IPS-18c (cell line): ENCODE measurements at regions not wholly inside any gene's neighbourhood (a gene's known extent, or its start where the extent isn't known, plus 50 kb on each side); places are given as distances from the start of the nearest gene placed in this dataset.
"Not testable (repeated sequence)": the region's sequence is repeated elsewhere in the genome, so short reads cannot be mapped to it uniquely, and the experiment has no call there.

Experiments used
- H3K4me3 ChIP-seq: 2 replicates; pipeline ENCODE4 v1.7.0; 2013; ENCODE audit warnings: low read depth, mild to moderate bottlenecking, low read length, moderate library complexity; ENCODE audit not compliant: insufficient read depth
- H3K9me3 ChIP-seq: one replicate; pipeline ENCODE4 v1.6.1; 2013; ENCODE audit warnings: mild to moderate bottlenecking, low read length, moderate library complexity; ENCODE audit not compliant: control insufficient read depth, insufficient read depth

DNA sequence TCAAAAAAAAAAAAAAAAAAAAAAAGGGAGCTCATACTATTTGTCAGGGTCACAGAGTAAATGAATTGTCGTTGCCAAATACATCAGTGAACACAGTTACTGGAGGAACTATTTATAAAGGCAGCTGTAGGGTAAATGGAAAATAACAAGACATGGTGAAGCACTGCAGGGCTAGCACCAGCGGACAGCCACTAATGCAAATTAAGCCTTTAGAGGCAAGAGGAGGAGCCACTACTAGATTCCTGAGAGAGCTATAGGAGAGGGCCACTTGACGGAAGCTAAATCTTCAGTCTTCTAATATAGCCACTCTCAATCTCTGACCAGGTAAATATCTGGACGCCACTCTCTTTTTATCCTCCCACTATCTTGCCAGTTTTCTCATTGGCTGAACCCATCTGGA, 801.2 kb upstream of the GOT2 start:
- no peaks in the 10 kb centered on the region for H3K9me3 ChIP-seq
- no peak overlapping the region for H3K4me3 ChIP-seq

DNA sequence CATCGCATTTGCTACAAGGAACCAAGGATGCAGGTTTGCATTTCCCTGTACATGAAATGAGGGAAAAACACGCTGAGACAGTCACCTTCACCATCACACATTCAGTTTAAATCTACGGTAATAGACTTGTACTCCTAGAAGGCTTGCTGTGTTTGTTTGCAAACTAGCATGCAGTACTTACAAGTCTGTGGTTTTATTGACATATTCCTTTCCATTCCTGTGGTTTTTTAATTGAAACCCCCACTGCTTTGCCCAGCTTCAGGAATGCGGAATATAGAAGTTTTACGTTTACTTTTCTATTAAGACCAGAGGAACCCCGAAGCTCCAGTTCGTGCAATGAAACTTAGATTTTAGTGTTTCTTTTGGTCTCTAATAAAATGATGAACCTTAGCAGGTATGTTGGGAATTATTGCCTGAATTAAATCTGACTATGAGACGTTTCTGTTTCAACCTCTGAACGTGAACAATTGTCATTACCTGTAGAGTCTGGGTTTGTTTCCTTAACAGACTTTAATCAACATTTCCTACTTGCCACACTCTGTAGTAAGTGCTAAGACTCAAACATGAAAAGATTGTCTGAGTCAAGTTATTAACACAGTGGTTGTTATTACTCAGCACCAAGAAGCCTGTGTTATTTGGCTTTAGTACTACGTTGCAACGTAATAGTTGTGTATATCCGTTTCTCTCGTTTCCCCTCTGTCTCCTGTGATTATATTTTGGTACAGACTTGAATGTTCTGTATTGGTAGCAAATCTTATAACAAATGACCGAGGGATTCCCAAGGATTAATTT, 793.3 kb upstream of the GOT2 start:
- H3K9me3 ChIP-seq: no peaks in the 10 kb centered on the region
- H3K4me3 ChIP-seq: no peak overlapping the region

DNA sequence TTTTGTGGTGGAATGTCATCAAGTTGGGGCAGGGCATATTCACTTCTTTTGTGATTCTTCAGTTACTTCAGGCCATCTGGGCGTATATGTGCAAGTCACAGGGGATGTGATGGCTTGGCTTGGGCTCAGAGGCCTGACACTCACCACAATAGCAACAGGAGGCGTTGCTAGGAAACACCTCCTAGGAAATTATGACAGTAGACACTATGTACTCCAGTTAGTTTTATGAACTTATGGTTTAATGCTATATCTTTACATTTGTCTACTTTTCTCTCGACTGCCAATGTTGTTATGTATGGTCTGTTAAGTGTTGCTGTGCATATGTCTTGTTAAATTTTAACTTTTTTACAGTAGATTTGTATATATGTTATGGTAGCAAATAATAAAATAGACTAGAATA, 788.7 kb upstream of the GOT2 start:
- H3K9me3 ChIP-seq: no peaks in the 10 kb centered on the region
- H3K4me3 ChIP-seq: no peak overlapping the region

DNA sequence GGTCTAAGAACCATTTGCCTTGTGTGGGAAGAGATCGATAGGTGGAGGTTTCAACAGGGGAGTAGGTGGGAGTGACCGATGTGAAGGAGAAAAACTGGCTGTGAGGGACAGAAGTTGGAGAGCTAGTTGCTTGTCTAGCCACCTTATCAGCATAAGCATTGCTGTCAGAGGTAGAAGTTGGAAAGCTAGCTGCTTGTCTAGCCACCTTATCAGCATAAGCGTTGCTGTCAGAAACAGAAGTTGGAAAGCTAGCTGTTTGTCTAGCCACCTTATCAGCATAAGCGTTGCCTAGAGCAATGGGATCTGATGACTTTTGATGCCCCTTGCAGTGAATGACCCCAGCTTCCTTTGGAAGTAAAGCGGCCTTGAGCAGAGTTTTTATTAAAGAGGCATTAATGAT, 784.6 kb upstream of the GOT2 start:
- not testable (repeated sequence) for H3K4me3 ChIP-seq, H3K9me3 ChIP-seq

DNA sequence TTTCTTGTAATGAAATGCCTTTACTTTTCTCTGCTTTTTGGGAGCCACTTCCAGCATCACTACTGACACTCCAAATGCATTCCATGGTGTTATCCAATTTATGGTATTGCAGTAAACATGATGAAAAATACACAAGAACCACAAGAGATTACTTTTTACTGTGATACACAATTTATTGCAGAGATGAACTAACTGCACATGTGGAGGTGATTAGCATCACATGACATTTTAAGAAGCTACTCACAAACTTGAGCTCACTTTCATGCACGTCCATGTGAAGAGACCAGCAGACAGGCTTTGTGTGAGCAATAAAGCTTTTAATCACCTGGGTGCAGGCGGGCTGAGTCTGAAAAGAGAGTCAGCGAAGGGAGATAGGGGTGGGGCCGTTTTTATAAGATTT, 780.5 kb upstream of the GOT2 start:
- no peaks in the 10 kb centered on the region for H3K9me3 ChIP-seq
- H3K4me3 ChIP-seq: no peak overlapping the region

DNA sequence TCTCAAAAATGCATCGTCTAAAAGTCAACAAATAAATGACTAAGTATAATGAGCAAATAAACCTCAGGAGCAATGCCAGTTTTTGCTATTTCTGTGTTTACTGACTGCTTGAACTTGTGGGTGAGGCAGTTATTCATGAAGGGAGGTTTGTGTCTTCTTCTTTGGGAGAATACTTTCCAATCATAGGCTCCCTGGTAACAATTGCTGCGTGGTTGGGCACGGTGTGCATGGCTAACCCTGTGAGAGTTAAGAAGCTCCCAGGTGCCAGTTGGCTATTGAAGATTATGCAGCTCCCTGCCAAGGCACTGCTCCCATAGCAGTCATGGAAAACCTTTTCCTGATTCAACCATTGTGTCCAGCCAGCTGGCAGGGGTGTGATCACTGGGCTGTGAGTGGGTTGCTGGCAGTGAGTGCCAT, 775.9 kb upstream of the GOT2 start:
- H3K4me3 ChIP-seq: no peak overlapping the region

DNA sequence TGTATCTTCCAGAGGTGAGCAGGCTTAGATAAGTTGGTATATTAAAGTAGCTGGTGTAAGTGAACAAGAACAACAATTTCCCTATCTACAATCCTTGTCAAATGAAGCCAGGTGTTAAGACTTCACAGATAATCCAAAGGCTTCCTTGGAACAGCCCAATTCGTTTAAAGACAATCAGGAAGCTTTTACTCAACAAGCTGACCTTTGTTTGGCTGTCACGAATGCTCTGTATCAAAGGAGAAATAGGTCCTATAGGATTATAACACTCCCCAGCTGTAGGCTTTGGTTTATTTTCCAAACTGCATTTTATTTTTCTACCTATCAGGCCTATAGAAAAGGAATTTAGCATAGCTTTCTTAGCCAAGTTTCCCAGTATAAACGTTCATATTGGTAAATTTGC, 766.5 kb upstream of the GOT2 start:
- Histone ChIP-seq H3K4me3 (no peak overlapping the region), H3K9me3 (no peaks in the 10 kb centered on the region)

More for the DNA sequence above, 775.9 kb upstream of the GOT2 start:
- no peaks in the 10 kb centered on the region for H3K9me3 ChIP-seq

DNA sequence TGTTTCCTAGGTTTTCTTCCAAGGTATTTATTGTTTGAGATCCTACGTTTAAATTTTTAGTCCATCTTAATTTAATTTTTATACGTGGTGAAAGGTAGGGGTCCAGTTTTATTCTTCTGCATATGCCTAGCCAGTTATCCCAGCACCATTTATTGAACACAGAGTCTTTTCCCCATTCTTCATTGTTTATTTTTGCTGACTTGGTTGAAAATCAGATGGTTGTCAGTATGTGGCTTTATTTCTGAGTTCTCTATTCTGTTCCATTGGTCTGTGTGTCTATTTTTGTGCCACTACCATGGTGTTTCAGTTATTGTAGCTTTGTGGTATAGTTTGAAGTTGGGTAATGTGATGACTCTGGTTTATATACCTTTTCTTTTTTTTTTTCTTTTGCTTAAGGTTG, 753.0 kb upstream of the GOT2 start:
- H3K4me3 ChIP-seq: no peak overlapping the region
- H3K9me3 ChIP-seq: no peaks in the 10 kb centered on the region

DNA sequence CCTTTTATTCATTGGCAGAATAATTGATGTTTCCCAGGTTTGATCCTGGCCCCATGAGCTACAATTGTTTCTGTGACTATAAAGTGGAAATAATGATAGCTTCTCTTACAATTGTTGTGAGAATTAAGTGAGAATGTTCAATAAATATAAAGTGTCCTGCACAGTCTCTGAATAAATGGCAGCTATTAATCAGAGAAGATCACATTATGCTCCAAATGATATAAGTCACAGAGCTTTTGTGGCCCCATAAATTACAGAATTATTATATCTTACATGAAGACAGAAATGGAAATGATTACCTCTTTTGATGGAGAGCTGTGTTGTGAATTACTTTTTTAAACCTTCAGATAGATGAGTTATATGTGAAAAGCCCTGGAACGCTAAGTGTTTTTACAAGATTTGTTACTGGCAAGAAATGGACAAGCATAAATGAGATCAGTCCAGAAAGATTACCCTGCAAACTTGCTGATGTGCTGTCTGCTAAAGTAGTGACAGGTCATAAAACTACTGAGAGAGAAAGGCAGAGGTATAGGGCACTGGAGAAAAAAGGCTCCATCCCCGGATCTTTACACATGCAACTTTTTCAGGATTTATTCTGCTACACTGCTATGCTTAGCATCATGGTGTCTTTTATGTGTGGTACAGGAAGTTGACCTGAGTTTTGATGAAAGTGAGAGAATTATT, 750.9 kb upstream of the GOT2 start:
- no peak overlapping the region for H3K4me3 ChIP-seq
- no peaks in the 10 kb centered on the region for H3K9me3 ChIP-seq

DNA sequence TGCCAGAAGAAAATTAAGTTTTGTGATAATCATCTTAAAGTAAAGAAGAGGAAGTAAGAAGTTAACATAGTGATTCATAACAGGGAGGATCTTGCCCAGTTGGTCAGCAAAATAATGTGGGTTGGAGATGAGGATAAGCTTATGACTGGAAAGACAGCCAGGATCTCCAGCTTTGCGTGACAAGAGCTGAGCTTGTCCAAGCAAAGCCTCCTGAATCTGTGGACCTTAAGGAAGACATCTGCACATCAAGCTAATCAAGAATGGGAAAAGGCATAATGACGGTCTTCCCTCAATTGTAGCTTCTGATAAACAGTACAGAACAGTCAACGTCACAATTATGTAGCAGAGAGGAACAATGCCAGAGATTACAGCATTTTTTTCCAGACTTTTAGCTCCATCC, 744.7 kb upstream of the GOT2 start:
- Histone ChIP-seq H3K4me3 (no peak overlapping the region), H3K9me3 (no peaks in the 10 kb centered on the region)

DNA sequence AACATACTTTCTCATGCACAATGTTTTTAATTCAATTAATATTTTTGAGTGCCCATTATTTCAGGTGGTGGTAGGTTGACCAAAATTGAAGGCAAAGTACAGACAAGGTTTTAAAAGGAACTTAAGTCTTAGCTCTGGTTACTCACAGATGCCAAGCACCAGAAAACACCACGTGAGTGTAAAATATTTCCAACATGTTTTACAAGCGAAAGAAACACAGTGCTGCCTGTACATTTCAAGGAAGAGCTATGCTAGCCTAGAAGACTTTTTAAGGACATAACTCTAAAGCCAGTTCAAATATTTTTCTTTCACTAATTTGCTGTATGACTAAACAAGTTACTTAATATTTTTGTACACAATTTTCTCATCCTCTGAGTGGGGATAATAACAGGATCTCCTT, 736.4 kb upstream of the GOT2 start:
- Histone ChIP-seq H3K4me3 (no peak overlapping the region), H3K9me3 (peaks cover 2% of the 10 kb centered on the region)

DNA sequence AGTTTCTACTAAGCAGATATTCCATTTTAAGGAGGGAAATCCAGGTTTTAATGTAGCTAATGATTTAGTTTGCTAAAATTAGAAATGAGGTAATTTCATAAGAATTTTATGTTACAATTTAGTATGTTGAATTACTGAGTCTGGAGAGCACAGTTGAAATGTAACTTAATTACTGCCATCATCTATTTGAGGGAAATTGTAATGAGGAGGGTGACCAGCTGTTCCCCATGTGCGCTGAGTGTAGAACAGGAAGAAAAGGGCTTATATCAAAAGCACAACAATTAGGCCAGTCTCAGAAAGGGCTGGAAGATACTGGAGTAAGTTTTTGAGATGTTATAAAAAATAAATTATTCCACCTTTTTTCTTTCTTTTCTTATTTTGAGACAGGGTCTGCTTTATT, 735.1 kb upstream of the GOT2 start:
- Histone ChIP-seq H3K4me3 (no peak overlapping the region), H3K9me3 (peaks cover 3% of the 10 kb centered on the region)

DNA sequence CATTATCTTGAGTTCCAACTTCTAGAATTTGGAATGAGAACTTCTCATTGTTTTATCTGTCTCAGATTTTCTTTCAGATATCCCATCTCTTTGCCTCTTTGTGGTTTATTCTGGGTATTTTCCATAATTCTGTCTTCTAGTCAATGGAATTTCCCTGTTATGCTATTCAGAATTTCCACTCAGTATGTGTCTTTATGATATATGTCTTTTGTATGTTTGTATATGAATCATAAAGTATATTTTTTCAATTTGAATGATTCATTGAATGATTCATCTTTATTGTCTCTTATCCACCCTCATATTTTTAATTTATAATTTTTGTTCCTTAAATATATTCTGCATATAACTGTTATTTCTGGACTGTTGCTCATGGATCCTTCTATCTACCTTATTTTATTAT, 729.7 kb upstream of the GOT2 start:
- Histone ChIP-seq H3K9me3 (peaks cover 3% of the 10 kb centered on the region), H3K4me3 (no peak overlapping the region)

DNA sequence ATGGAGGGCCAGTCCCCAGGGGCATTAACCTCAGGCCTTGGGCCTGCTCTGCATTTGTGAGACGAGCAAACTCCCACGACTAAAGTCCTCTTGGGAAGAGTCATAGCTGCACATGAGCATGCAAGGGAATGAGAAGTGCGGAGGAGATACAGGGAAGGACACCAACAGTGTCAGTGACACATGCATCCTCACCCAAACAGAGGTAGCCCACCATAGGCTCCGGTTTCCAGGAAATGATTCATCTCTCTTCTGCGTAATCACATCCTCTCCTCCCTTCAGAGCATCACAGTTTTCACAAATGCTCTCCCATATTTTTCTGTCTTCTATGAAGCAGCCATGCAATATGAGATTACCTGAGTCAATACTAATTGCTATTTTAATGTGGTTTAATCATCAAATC, 725.7 kb upstream of the GOT2 start:
- Histone ChIP-seq H3K9me3 (no peaks in the 10 kb centered on the region), H3K4me3 (no peak overlapping the region)

DNA sequence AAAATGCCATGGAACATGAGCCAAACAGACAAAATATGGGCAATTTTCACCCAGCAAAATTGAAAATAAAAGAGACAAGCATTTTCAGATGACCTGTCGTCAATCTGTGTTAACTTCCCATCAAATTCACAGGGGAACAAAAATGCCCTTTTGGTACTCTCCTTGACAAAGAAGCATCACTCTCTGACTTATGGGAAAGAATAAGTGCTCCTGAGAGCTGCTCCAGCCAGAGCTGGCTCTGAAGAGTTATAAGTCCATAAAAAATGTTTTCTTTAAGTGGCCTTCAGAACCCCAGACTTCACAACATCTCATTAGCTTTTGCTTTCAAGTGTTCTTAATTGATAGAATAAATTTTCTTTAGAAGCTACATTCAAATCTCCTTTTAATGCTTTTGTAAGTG, 721.4 kb upstream of the GOT2 start:
- H3K9me3 ChIP-seq: no peaks in the 10 kb centered on the region
- H3K4me3 ChIP-seq: no peak overlapping the region

DNA sequence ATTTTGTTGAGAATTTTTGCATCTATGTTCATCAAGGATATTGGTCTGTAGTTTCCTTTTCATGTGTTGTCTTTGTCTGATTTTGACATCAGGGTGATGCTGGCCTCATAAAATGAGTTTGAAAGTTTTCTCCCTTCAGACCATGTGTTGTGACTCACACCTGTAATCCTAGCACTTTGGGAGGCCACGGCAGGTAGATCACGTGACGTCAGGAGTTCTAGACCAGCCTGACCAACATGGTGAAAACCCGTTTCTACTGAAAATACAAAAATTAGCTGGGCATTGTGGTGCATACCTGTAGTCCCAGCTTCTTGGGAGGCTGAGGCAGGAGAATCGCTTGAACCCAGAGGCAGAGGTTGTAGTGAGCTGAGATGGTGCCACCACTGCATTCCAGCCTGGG, 716.4 kb upstream of the GOT2 start:
- H3K4me3 ChIP-seq: not testable (repeated sequence)

DNA sequence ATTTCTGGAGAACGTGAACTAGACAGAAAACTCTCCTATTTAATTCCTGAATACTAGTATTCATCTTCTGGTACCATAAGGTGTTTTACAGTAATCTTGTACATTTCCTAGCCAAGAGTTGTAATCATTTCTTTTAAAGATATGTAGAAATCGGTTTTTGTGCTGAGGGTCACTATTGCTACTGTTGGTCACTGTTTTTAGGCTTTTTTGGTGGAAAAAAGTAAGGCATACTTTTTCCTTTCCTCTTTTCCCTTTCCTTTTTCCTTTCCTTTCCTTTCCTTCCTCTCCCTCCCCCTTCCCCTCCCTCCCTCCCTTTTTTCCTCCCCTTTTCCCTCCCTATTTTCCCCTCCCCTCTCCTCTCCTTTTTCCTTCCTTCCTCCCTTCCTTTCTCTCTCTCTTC, 706.4 kb upstream of the GOT2 start:
- Histone ChIP-seq H3K4me3 (no peak overlapping the region), H3K9me3 (no peaks in the 10 kb centered on the region)

More for the DNA sequence above, 716.4 kb upstream of the GOT2 start:
- not testable (repeated sequence) for H3K9me3 ChIP-seq

DNA sequence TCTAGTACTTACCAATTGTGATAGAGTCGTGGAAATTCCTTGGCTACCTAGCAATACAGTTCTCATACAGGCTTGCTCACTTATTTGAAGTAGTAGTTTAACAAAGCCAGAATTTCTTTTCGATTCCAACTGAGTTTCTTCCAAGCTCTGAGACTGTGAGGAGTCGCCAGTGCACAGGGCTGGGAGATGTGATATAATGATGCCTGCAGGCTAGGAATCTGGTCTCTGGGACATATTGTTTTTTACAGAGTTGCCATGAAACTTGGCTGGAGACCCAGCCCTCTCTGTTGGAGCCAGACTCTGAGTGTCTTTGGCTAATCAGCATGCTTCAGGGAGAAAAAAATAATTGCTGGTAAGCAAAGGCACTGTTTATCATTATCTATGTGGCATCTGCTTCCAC, 698.8 kb upstream of the GOT2 start:
- Histone ChIP-seq H3K4me3 (no peak overlapping the region), H3K9me3 (no peaks in the 10 kb centered on the region)

DNA sequence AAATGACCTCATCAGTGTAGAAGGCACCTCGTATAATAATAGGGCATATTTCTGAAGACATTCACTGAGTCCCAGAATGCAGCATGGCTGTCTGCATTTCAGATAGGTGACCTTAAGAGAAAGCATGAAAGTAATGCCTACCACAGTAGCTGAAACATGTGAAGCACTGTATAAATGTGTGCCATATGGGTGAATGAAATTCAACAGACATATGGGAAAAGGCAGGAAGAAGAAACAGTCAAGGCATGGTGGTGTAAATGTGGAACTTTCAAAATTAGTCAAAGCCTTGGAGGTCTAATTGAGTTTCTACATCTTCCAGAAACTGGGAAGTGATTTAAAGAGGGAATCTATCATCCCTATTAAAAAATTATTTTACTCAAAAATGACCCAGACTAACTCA, 698.2 kb upstream of the GOT2 start:
- Histone ChIP-seq H3K4me3 (no peak overlapping the region), H3K9me3 (no peaks in the 10 kb centered on the region)
